Right atrium auricular region (tissue), 2 donors: ENCODE measurements at regions not wholly inside any gene's neighbourhood (a gene's known extent, or its start where the extent isn't known, plus 50 kb on each side); places are given as distances from the start of the nearest gene placed in this dataset.

Source experiments
- DNase-seq: peaks from one replicate; pipeline ENCODE4 v3.0.0-alpha.2; 2019; ENCODE audit warnings: low spot score
- H3K27ac ChIP-seq, 2 donors: fragments of 200-600 bp; sonication (generic); 1 replicate in 1 of 2; 2 replicates in 1 of 2; pipeline ENCODE4 v1.5.1; 2016 to 2019
- H3K27me3 ChIP-seq, 2 donors: fragments of 200-600 bp; sonication (generic); one replicate each; pipeline versions ENCODE4 v1.5.1 to v1.6.0; 2017 to 2019
- H3K36me3 ChIP-seq: fragments of 200-600 bp; sonication (generic); one replicate; pipeline ENCODE4 v1.5.1; 2016
- H3K4me1 ChIP-seq, 2 donors: fragments of 200-600 bp; sonication (generic); one replicate each; pipeline versions ENCODE4 v1.5.1 to v1.6.0; 2017 to 2019
- H3K4me3 ChIP-seq, 2 donors: fragments of 200-600 bp; sonication (generic); 1 replicate in 1 of 2; 2 replicates in 1 of 2; pipeline ENCODE4 v1.5.1; 2017 to 2019; ENCODE audit warnings: mild to moderate bottlenecking in 1 of 2, moderate library complexity in 1 of 2
- H3K9me3 ChIP-seq, 2 donors: fragments of 200-600 bp; sonication (generic); one replicate each; pipeline ENCODE4 v1.5.1; 2019
- TF ChIP-seq, protein P1 (sequence below), 2 donors: fragments of 200-600 bp; sonication (generic); IDR thresholded peaks; one replicate each; pipeline ENCODE4 v1.5.1; 2019; ENCODE audit warnings: antibody characterized with exemption in 2 of 2

DNA sequence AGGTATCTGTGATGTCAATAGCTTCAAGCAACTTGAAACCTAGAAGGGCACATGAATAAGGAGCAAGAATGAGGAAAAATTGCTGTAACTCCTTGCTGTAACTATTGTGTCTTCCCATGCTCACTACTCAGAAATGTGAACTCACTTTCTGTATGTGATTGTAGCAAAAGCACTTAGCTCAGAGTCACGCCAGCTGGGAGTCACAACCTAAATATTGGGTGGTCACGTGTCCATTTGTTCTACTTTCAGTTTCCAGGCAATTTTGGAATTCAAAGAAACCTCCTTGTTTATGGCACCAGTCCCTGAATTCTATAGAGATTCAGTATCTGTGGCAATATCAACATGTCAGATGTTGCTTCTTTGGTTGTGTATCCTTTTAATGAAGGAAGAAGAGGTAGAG is 241.6 kb upstream of the AZI2 start:
- no peak for DNase-seq
- H3K36me3 ChIP-seq, result no peaks in the 10 kb centered on the region
- H3K27ac ChIP-seq, result no peak overlapping the region
- H3K4me3 ChIP-seq, result no peak overlapping the region
- TF ChIP-seq, protein P1, sequence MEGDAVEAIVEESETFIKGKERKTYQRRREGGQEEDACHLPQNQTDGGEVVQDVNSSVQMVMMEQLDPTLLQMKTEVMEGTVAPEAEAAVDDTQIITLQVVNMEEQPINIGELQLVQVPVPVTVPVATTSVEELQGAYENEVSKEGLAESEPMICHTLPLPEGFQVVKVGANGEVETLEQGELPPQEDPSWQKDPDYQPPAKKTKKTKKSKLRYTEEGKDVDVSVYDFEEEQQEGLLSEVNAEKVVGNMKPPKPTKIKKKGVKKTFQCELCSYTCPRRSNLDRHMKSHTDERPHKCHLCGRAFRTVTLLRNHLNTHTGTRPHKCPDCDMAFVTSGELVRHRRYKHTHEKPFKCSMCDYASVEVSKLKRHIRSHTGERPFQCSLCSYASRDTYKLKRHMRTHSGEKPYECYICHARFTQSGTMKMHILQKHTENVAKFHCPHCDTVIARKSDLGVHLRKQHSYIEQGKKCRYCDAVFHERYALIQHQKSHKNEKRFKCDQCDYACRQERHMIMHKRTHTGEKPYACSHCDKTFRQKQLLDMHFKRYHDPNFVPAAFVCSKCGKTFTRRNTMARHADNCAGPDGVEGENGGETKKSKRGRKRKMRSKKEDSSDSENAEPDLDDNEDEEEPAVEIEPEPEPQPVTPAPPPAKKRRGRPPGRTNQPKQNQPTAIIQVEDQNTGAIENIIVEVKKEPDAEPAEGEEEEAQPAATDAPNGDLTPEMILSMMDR (IDR thresholded peaks at IDR 0.05), result no peak
- H3K27me3 ChIP-seq, result no peaks in the 10 kb centered on the region
- no peaks in the 10 kb centered on the region for H3K9me3 ChIP-seq
- H3K4me1 ChIP-seq, result no peaks in the 10 kb centered on the region

DNA sequence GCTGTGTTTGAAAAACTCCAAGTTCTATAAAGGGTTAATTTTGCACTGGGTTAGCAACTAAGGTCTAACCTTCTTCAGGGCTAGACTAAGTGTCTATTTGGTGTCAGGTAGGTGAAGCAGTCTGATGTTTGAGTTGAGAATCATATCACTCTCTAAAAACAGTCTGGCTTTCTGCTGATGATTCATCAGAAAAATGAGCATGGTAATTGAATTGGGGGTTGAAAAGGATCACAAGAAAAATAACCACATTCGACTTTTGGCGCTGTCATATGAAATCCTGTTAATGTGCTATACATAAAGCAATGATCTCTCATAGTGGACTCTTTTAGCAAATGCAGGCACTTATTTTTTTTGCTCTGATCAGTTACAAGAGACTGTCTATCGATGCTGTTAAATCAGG is 242.2 kb upstream of the AZI2 start:
- DNase-seq, result no peak
- Histone ChIP-seq H3K9me3 (no peaks in the 10 kb centered on the region), H3K36me3 (no peaks in the 10 kb centered on the region), H3K27ac (no peak overlapping the region), H3K27me3 (no peaks in the 10 kb centered on the region), H3K4me3 (no peak overlapping the region), H3K4me1 (no peaks in the 10 kb centered on the region)
- TF ChIP-seq, protein P1 (IDR thresholded peaks at IDR 0.05), result no peak

DNA sequence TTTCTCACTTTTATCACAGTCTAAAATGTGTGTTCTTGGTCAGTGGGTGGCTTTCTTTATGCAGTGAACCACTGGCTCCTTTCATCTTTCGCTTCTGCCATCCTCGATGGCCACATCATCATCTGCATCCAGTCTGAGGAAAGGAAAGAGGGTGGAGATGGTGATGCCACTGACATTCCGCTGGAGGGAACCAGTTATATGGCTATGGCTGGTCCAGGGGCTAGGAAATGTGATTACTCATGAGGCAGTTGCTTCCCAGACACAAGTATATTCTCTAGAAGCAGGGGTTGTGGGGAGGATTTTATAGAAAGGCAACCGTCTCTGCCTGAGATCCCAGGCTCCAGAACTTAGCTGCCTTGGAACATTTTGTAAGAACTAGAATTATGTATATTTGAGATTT is 246.7 kb upstream of the AZI2 start:
- TF ChIP-seq, protein P1 (IDR thresholded peaks at IDR 0.05), result no peak

DNA sequence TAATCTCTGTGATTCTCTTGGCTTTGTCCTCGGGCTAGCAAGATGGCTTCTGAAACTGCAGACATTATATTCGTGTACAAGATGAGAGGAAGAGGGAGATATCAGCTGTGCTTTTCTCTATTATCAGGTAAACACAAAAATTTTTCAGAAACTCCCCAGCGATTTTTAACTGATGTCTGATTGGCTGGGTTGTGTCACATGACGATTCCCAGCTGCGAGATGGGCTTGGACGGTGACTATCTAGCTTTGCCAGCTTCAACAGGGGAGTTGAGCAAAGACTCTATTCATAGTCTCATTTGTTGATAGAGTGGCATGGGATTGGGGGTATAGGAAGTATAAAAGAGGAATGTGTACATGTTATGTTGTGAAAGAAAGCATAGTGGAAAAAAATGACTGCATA is 248.8 kb upstream of the AZI2 start:
- H3K9me3 ChIP-seq, result no peaks in the 10 kb centered on the region
- no peak for DNase-seq
- H3K36me3 ChIP-seq, result no peaks in the 10 kb centered on the region
- no peaks in the 10 kb centered on the region for H3K4me1 ChIP-seq
- H3K4me3 ChIP-seq, result no peak overlapping the region
- H3K27ac ChIP-seq, result no peak overlapping the region
- TF ChIP-seq, protein P1 (IDR thresholded peaks at IDR 0.05), result no peak
- no peaks in the 10 kb centered on the region for H3K27me3 ChIP-seq

More for the DNA sequence above, 246.7 kb upstream of the AZI2 start:
- H3K4me3 ChIP-seq, result no peak overlapping the region
- DNase-seq, result no peak
- no peaks in the 10 kb centered on the region for H3K9me3 ChIP-seq
- H3K36me3 ChIP-seq, result no peaks in the 10 kb centered on the region
- no peaks in the 10 kb centered on the region for H3K4me1 ChIP-seq
- no peak overlapping the region for H3K27ac ChIP-seq
- no peaks in the 10 kb centered on the region for H3K27me3 ChIP-seq

DNA sequence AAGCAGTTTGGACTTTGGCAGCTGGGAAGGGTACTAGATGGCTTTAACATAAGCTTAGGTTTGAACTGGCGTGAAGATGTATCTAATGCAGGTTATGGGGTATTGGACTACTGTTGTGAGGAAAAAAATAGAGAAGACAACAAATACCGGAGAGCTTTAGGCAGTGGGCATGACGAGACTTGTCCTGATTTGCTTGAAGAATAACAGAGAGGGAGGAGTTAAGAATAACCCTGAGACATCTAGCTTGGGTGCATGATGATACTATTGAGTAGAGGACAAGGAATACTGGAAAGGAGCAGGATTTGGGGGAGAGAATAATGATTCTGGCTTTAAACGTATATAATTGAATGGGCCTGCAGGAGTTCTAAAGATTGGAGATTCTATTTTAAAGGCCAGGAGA is 249.5 kb upstream of the AZI2 start:
- TF ChIP-seq, protein P1 (IDR thresholded peaks at IDR 0.05), result no peak
- Histone ChIP-seq H3K27ac (no peak overlapping the region), H3K4me1 (no peaks in the 10 kb centered on the region), H3K36me3 (no peaks in the 10 kb centered on the region), H3K9me3 (no peaks in the 10 kb centered on the region), H3K27me3 (no peaks in the 10 kb centered on the region), H3K4me3 (no peak overlapping the region)
- no peak for DNase-seq

DNA sequence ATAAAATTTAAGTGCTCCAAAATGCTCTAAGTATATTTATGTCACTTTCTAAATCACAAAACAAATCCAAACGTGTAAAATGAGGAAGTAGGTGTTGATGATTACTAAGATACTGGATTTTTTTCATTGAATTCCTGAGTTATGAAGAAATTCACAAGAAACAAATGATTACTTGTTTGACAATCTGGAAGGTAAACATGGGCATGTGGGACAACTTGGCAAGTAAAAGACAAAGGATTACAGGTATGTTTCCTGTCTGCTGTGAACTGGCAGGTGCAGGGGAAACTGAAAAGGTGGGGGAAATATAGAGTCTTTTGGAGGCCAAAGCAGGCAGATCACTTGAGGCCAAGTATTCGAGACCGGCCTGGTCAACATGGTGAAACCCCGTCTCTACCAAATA is 252.7 kb upstream of the AZI2 start:
- TF ChIP-seq, protein P1 (IDR thresholded peaks at IDR 0.05), result no peak
- Histone ChIP-seq H3K4me3 (no peak overlapping the region), H3K4me1 (no peaks in the 10 kb centered on the region), H3K9me3 (no peaks in the 10 kb centered on the region), H3K27me3 (no peaks in the 10 kb centered on the region), H3K27ac (no peak overlapping the region), H3K36me3 (no peaks in the 10 kb centered on the region)
- DNase-seq, result no peak
